ENCODE measurements at regions not wholly inside any gene's neighbourhood (a gene's known extent, or its start where the extent isn't known, plus 50 kb on each side); places are given as distances from the start of the nearest gene placed in this dataset.
A peak's percentile ranks its signal among the peaks of the same experiment; 100 is the strongest.

GRCh38 chr2:157077753-157078350, 179.7 kb upstream of the GALNT5 start:
- in situ Hi-C loops (cut with HindIII; ENCODE audit: low pct_unique_long_range_greater_than_20kb, low sequenced_read_pairs) = no loop called here
- DNase-seq (ENCODE audit: low read depth in 1 of 2, low spot score in 1 of 2) = no peak
- TF ChIP-seq JUND (IDR thresholded peaks at IDR 0.05; ENCODE audit: low read depth) = no peak

GRCh38 chr2:157082950-157083349, 174.6 kb upstream of the GALNT5 start:
- no peak for DNase-seq (ENCODE audit: low read depth in 1 of 2, low spot score in 1 of 2)
- in situ Hi-C loops (cut with HindIII; ENCODE audit: low pct_unique_long_range_greater_than_20kb, low sequenced_read_pairs) = no loop called here
- TF ChIP-seq JUND (IDR thresholded peaks at IDR 0.05; ENCODE audit: low read depth) = no peak

GRCh38 chr2:157085522-157085921, 172.0 kb upstream of the GALNT5 start:
- DNase-seq (ENCODE audit: low read depth in 1 of 2, low spot score in 1 of 2) = no peak
- in situ Hi-C loops (cut with HindIII; ENCODE audit: low pct_unique_long_range_greater_than_20kb, low sequenced_read_pairs) = no loop called here
- no peak for TF ChIP-seq JUND (IDR thresholded peaks at IDR 0.05; ENCODE audit: low read depth)

- in situ Hi-C loops (cut with HindIII; ENCODE audit: low pct_unique_long_range_greater_than_20kb, low sequenced_read_pairs) = no loop called here
- no peak for TF ChIP-seq JUND (IDR thresholded peaks at IDR 0.05; ENCODE audit: low read depth)
- peak in 1 of 2 experiments; percentile 2 for DNase-seq (ENCODE audit: low read depth in 1 of 2, low spot score in 1 of 2)
Measured at GRCh38 chr2:157087373-157088002, 170.0 kb upstream of the GALNT5 start.

GRCh38 chr2:157093666-157094065, 163.8 kb upstream of the GALNT5 start:
- DNase-seq (ENCODE audit: low read depth in 1 of 2, low spot score in 1 of 2) = no peak
- TF ChIP-seq JUND (IDR thresholded peaks at IDR 0.05; ENCODE audit: low read depth) = no peak
- in situ Hi-C loops (cut with HindIII; ENCODE audit: low pct_unique_long_range_greater_than_20kb, low sequenced_read_pairs) = no loop called here

- no peak for TF ChIP-seq JUND (IDR thresholded peaks at IDR 0.05; ENCODE audit: low read depth)
- in situ Hi-C loops (cut with HindIII; ENCODE audit: low pct_unique_long_range_greater_than_20kb, low sequenced_read_pairs) = no loop called here
- no peak for DNase-seq (ENCODE audit: low read depth in 1 of 2, low spot score in 1 of 2)
Measured at GRCh38 chr2:157105372-157105771, 152.1 kb upstream of the GALNT5 start.

GRCh38 chr2:157106950-157107349, 150.6 kb upstream of the GALNT5 start:
- no peak for TF ChIP-seq JUND (IDR thresholded peaks at IDR 0.05; ENCODE audit: low read depth)
- no peak for DNase-seq (ENCODE audit: low read depth in 1 of 2, low spot score in 1 of 2)
- in situ Hi-C loops (cut with HindIII; ENCODE audit: low pct_unique_long_range_greater_than_20kb, low sequenced_read_pairs) = no loop called here

- no peak for DNase-seq (ENCODE audit: low read depth in 1 of 2, low spot score in 1 of 2)
- no peak for TF ChIP-seq JUND (IDR thresholded peaks at IDR 0.05; ENCODE audit: low read depth)
- in situ Hi-C loops (cut with HindIII; ENCODE audit: low pct_unique_long_range_greater_than_20kb, low sequenced_read_pairs) = no loop called here
Measured at GRCh38 chr2:157107460-157107859, 150.0 kb upstream of the GALNT5 start.

GRCh38 chr2:157107877-157108276, 149.6 kb upstream of the GALNT5 start:
- in situ Hi-C loops (cut with HindIII; ENCODE audit: low pct_unique_long_range_greater_than_20kb, low sequenced_read_pairs) = no loop called here
- peak in 1 of 2 experiments; percentile 44 for DNase-seq (ENCODE audit: low read depth in 1 of 2, low spot score in 1 of 2)
- TF ChIP-seq JUND (IDR thresholded peaks at IDR 0.05; ENCODE audit: low read depth) = no peak

- no peak for TF ChIP-seq JUND (IDR thresholded peaks at IDR 0.05; ENCODE audit: low read depth)
- no peak for DNase-seq (ENCODE audit: low read depth in 1 of 2, low spot score in 1 of 2)
- in situ Hi-C loops (cut with HindIII; ENCODE audit: low pct_unique_long_range_greater_than_20kb, low sequenced_read_pairs) = no loop called here
Measured at GRCh38 chr2:157122776-157123175, 134.7 kb upstream of the GALNT5 start.

GRCh38 chr2:157124731-157125130, 132.8 kb upstream of the GALNT5 start:
- no peak for DNase-seq (ENCODE audit: low read depth in 1 of 2, low spot score in 1 of 2)
- in situ Hi-C loops (cut with HindIII; ENCODE audit: low pct_unique_long_range_greater_than_20kb, low sequenced_read_pairs) = no loop called here
- no peak for TF ChIP-seq JUND (IDR thresholded peaks at IDR 0.05; ENCODE audit: low read depth)

- in situ Hi-C loops (cut with HindIII; ENCODE audit: low pct_unique_long_range_greater_than_20kb, low sequenced_read_pairs) = no loop called here
- DNase-seq (ENCODE audit: low read depth in 1 of 2, low spot score in 1 of 2) = peak in 1 of 2 experiments; percentile 11
- TF ChIP-seq JUND (IDR thresholded peaks at IDR 0.05; ENCODE audit: low read depth) = no peak
Measured at GRCh38 chr2:157125685-157126084, 131.8 kb upstream of the GALNT5 start.

- in situ Hi-C loops (cut with HindIII; ENCODE audit: low pct_unique_long_range_greater_than_20kb, low sequenced_read_pairs) = no loop called here
- TF ChIP-seq JUND (IDR thresholded peaks at IDR 0.05; ENCODE audit: low read depth) = no peak
- DNase-seq (ENCODE audit: low read depth in 1 of 2, low spot score in 1 of 2) = no peak
Measured at GRCh38 chr2:157127249-157128012, 130.1 kb upstream of the GALNT5 start.

All from T47D (cell line).